Fibroblast of the aortic adventitia (primary cell): ENCODE measurements at regions not wholly inside any gene's neighbourhood (a gene's known extent, or its start where the extent isn't known, plus 50 kb on each side); places are given as distances from the start of the nearest gene placed in this dataset.

Source experiments
- DNase-seq: peaks from one replicate; pipeline ENCODE4 v3.0.0-alpha.2; 2010; ENCODE audit warnings: low read depth
- H3K4me3 ChIP-seq: 2 replicates; pipeline ENCODE4 v1.5.1; 2011; ENCODE audit warnings: low read depth, mild to moderate bottlenecking, control low read depth, low read length, moderate library complexity
- CTCF ChIP-seq: IDR thresholded peaks from 2 replicates; pipeline ENCODE4 v1.5.1; 2011; ENCODE audit warnings: mild to moderate bottlenecking, low read length, control low read depth, inconsistent platforms; ENCODE audit not compliant: insufficient read depth

GRCh38 chr2:120630031-120630701 is 105.5 kb upstream of the GLI2 start:
- no peak for DNase-seq
- TF ChIP-seq CTCF, result no peak
- H3K4me3 ChIP-seq, result no peak overlapping the region

- no peak for TF ChIP-seq CTCF
- no peak overlapping the region for H3K4me3 ChIP-seq
- no peak for DNase-seq
These were observed 104.4 kb upstream of the GLI2 start for GRCh38 chr2:120631236-120631635.

- no peak overlapping the region for H3K4me3 ChIP-seq
- no peak for DNase-seq
- no peak for TF ChIP-seq CTCF
These were observed 103.9 kb upstream of the GLI2 start for GRCh38 chr2:120631724-120632123.

GRCh38 chr2:120632796-120633646 is 102.6 kb upstream of the GLI2 start:
- TF ChIP-seq CTCF, result no peak
- DNase-seq, result no peak
- H3K4me3 ChIP-seq, result no peak overlapping the region

- no peak for TF ChIP-seq CTCF
- H3K4me3 ChIP-seq, result no peak overlapping the region
- no peak for DNase-seq
These were observed 101.1 kb upstream of the GLI2 start for GRCh38 chr2:120634533-120634932.

GRCh38 chr2:120635146-120635545 is 100.5 kb upstream of the GLI2 start:
- TF ChIP-seq CTCF, result no peak
- no peak overlapping the region for H3K4me3 ChIP-seq
- DNase-seq, result no peak
